ENCODE measurements at regions not wholly inside any gene's neighbourhood (a gene's known extent, or its start where the extent isn't known, plus 50 kb on each side); places are given as distances from the start of the nearest gene placed in this dataset.

DNA sequence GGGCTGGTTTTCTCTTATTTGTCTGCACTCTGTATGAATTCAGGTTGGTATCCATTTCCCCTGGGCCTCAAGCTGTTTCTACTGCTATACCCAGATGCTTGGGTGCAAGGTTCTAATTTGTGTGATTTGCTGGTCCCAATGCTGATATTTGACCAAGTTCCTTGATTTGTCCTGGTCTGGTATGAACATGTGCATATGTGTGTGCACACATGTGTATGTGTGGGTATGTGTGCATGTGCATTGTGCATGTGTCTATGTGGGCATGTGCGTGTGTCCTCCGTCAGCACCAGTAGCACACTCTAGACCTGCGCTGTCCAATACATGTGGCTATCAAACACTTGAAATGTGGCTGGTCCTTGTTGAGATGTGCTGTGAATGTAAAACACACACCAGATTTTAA is 102.4 kb upstream of the TSPAN2 start:
- TF ChIP-seq, protein P1, sequence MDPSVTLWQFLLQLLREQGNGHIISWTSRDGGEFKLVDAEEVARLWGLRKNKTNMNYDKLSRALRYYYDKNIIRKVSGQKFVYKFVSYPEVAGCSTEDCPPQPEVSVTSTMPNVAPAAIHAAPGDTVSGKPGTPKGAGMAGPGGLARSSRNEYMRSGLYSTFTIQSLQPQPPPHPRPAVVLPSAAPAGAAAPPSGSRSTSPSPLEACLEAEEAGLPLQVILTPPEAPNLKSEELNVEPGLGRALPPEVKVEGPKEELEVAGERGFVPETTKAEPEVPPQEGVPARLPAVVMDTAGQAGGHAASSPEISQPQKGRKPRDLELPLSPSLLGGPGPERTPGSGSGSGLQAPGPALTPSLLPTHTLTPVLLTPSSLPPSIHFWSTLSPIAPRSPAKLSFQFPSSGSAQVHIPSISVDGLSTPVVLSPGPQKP (IDR thresholded peaks at IDR 0.05; ENCODE audit: borderline replicate concordance, low read depth, low read length): no peak
- TF ChIP-seq, protein P2, sequence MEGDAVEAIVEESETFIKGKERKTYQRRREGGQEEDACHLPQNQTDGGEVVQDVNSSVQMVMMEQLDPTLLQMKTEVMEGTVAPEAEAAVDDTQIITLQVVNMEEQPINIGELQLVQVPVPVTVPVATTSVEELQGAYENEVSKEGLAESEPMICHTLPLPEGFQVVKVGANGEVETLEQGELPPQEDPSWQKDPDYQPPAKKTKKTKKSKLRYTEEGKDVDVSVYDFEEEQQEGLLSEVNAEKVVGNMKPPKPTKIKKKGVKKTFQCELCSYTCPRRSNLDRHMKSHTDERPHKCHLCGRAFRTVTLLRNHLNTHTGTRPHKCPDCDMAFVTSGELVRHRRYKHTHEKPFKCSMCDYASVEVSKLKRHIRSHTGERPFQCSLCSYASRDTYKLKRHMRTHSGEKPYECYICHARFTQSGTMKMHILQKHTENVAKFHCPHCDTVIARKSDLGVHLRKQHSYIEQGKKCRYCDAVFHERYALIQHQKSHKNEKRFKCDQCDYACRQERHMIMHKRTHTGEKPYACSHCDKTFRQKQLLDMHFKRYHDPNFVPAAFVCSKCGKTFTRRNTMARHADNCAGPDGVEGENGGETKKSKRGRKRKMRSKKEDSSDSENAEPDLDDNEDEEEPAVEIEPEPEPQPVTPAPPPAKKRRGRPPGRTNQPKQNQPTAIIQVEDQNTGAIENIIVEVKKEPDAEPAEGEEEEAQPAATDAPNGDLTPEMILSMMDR (conservative IDR thresholded peaks at IDR 0.05; ENCODE audit: low read depth, low read length): no peak
